Suppressor macrophage (primary cell): ENCODE measurements at regions not wholly inside any gene's neighbourhood (a gene's known extent, or its start where the extent isn't known, plus 50 kb on each side); places are given as distances from the start of the nearest gene placed in this dataset.

Source experiments
- DNase-seq, 4 experiments: peaks; one replicate each; pipeline ENCODE4 v3.0.0-alpha.2; 2020 to 2022

- DNase-seq, result no peak
Observed at GRCh38 chr3:76644305-76644675, 395.6 kb upstream of the ROBO2 start.

GRCh38 chr3:76645724-76646123 is 394.2 kb upstream of the ROBO2 start:
- DNase-seq, result no peak

- DNase-seq, result peak in 1 of 4 experiments; percentile 2
Observed at GRCh38 chr3:76646921-76647562, 392.9 kb upstream of the ROBO2 start.

GRCh38 chr3:76651784-76652183 is 388.1 kb upstream of the ROBO2 start:
- DNase-seq, result no peak

- DNase-seq, result no peak
Observed at GRCh38 chr3:76652524-76652923, 387.4 kb upstream of the ROBO2 start.

GRCh38 chr3:76653640-76654251 is 386.2 kb upstream of the ROBO2 start:
- DNase-seq, result no peak

- DNase-seq, result no peak
Observed at GRCh38 chr3:76656531-76657070, 383.3 kb upstream of the ROBO2 start.

- DNase-seq, result no peak
Observed at GRCh38 chr3:76657909-76658308, 382.0 kb upstream of the ROBO2 start.

GRCh38 chr3:76661527-76662250 is 378.2 kb upstream of the ROBO2 start:
- DNase-seq, result no peak

- no peak for DNase-seq
Observed at GRCh38 chr3:76664816-76665215, 375.1 kb upstream of the ROBO2 start.

- DNase-seq, result no peak
Observed at GRCh38 chr3:76668653-76669052, 371.2 kb upstream of the ROBO2 start.

GRCh38 chr3:76669322-76669721 is 370.6 kb upstream of the ROBO2 start:
- no peak for DNase-seq

GRCh38 chr3:76673171-76673570 is 366.7 kb upstream of the ROBO2 start:
- DNase-seq, result no peak

GRCh38 chr3:76679541-76679940 is 360.4 kb upstream of the ROBO2 start:
- DNase-seq, result no peak

- no peak for DNase-seq
Observed at GRCh38 chr3:76683256-76683655, 356.6 kb upstream of the ROBO2 start.

GRCh38 chr3:76684946-76685345 is 355.0 kb upstream of the ROBO2 start:
- no peak for DNase-seq

- no peak for DNase-seq
Observed at GRCh38 chr3:76685858-76686257, 354.0 kb upstream of the ROBO2 start.

- no peak for DNase-seq
Observed at GRCh38 chr3:76687019-76687418, 352.9 kb upstream of the ROBO2 start.

- no peak for DNase-seq
Observed at GRCh38 chr3:76694063-76694462, 345.8 kb upstream of the ROBO2 start.

- no peak for DNase-seq
Observed at GRCh38 chr3:76698136-76698706, 341.7 kb upstream of the ROBO2 start.

GRCh38 chr3:76699846-76700245 is 340.1 kb upstream of the ROBO2 start:
- no peak for DNase-seq

- no peak for DNase-seq
Observed at GRCh38 chr3:76700323-76700722, 339.6 kb upstream of the ROBO2 start.

- no peak for DNase-seq
Observed at GRCh38 chr3:76702676-76703075, 337.2 kb upstream of the ROBO2 start.

GRCh38 chr3:76715426-76715825 is 324.5 kb upstream of the ROBO2 start:
- no peak for DNase-seq
